ENCODE measurements at regions not wholly inside any gene's neighbourhood (a gene's known extent, or its start where the extent isn't known, plus 50 kb on each side); places are given as distances from the start of the nearest gene placed in this dataset.

- DNase-seq = no peak
Observed at GRCh38 chr6:168384045-168385036, 56.6 kb upstream of the SMOC2 start.

- DNase-seq = no peak
Observed at GRCh38 chr6:168385037-168385759, 55.8 kb upstream of the SMOC2 start.

GRCh38 chr6:168385858-168386735 lies 54.9 kb upstream of the SMOC2 start:
- DNase-seq = no peak

- no peak for DNase-seq
Observed at GRCh38 chr6:168386973-168387372, 54.0 kb upstream of the SMOC2 start.

- no peak for DNase-seq
Observed at GRCh38 chr6:168387426-168387825, 53.6 kb upstream of the SMOC2 start.

- no peak for DNase-seq
Observed at GRCh38 chr6:168387911-168388310, 53.1 kb upstream of the SMOC2 start.

GRCh38 chr6:168388641-168389633 lies 52.0 kb upstream of the SMOC2 start:
- DNase-seq = no peak

GRCh38 chr6:168390749-168391420 lies 50.1 kb upstream of the SMOC2 start:
- no peak for DNase-seq

All from activated CD4-positive, alpha-beta T cell treated with anti-CD3 and anti-CD28 coated beads, Interleukin-2, amount 50 U/mL, for 1 hour (primary cell).